ENCODE measurements at regions not wholly inside any gene's neighbourhood (a gene's known extent, or its start where the extent isn't known, plus 50 kb on each side); places are given as distances from the start of the nearest gene placed in this dataset.

GRCh38 chr9:78828521-78828920 is 531.6 kb downstream of the PSAT1 start:
- TF ChIP-seq EZH2 (IDR thresholded peaks at IDR 0.05; ENCODE audit: insufficient read depth, poor library complexity, severe bottlenecking) (no peak), EZH2phosphoT487 (IDR thresholded peaks at IDR 0.05; ENCODE audit: insufficient read depth, low read depth) (no peak)

Data from GM23248 (cell line).